ENCODE measurements at regions not wholly inside any gene's neighbourhood (a gene's known extent, or its start where the extent isn't known, plus 50 kb on each side); places are given as distances from the start of the nearest gene placed in this dataset.

DNA sequence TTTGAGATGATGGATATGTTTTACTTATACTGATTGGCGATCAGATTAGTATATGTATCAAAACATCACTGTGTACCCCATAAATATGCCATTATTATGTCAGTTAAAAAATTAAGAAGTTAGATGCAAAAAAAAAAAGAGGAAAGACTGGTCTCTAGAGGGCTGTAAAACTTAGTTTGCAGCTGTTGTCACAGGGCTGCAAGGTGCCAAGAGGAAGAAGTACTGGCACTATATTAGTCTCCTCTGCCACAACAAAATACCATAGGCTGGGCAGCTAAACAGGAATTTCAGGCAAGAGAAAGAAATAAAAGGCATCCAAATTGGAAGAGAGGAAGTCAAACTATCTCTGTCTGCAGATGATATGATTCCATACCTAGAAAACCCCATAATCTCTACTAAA is 177.8 kb upstream of the PLPP4 start:
- H3K27ac ChIP-seq (ENCODE audit: low read length) = no peak overlapping the region
- Mint-ChIP-seq H3K4me3 (no peak overlapping the region), H3K4me1 (no peaks in the 10 kb centered on the region), H3K9me3 (peaks cover 0 to 12% (median 0%) of the 10 kb centered on the region in 3 donors), H3K27ac (no peak overlapping the region), H3K36me3 (no peaks in the 10 kb centered on the region), H3K27me3 (peaks cover 5 to 14% of the 10 kb centered on the region in 2 donors)
- ChIA-PET POLR2A (no interaction called here), CTCF (no interaction called here)
- H3K27me3 ChIP-seq (replicated peaks in 1 of 2; ENCODE audit: control insufficient read depth in 2 of 2, extremely low read depth in 1 of 2, insufficient read depth in 2 of 2, low read length in 1 of 2) = no peaks in the 10 kb centered on the region
- no CpG with 5 or more reads among the region's 1 CpG for WGBS (ENCODE audit: insufficient coverage)
- no peaks in the 10 kb centered on the region for H3K9me3 ChIP-seq
- H3K36me3 ChIP-seq (ENCODE audit: control insufficient read depth in 2 of 2, extremely low read depth in 1 of 2, insufficient read depth in 1 of 2, low read length in 1 of 2) = no peaks in the 10 kb centered on the region
- DNase-seq (no peak), ATAC-seq (replicated peaks in 1 of 4) (no peak)
- no peaks in the 10 kb centered on the region for H3K4me1 ChIP-seq (ENCODE audit: control insufficient read depth in 1 of 2, extremely low read depth in 1 of 2, insufficient read depth in 2 of 2, low read length in 2 of 2)
- no peak overlapping the region for H3K4me3 ChIP-seq (ENCODE audit: control insufficient read depth in 1 of 2, extremely low read depth in 1 of 2, low read length in 1 of 2)

DNA sequence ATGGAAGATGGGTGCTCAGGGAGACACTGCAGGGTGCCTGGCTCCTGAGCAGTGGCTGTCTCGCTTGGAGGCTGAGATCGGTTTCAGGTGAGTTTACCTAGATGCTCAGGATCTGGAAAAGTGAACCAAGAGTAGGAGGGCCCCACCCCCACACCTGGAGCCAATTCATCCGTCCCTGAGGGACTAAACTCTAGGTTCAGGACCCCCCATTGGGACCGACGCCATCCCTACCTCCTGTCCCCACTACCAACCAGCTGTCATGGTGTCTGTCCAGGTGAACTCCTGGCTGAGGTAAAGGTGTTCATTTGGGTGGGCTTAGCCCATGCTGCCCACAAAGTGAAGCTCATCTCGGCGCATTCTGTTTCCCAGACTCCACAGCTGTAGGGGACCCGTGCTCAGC is 174.6 kb upstream of the PLPP4 start:
- WGBS (ENCODE audit: insufficient coverage) = 80% methylated on average over 2 of the region's 8 CpGs
- no peak for DNase-seq
- Histone ChIP-seq H3K4me1 (ENCODE audit: control insufficient read depth in 1 of 2, extremely low read depth in 1 of 2, insufficient read depth in 2 of 2, low read length in 2 of 2) (no peaks in the 10 kb centered on the region), H3K27ac (ENCODE audit: low read length) (no peak overlapping the region), H3K4me3 (ENCODE audit: control insufficient read depth in 1 of 2, extremely low read depth in 1 of 2, low read length in 1 of 2) (no peak overlapping the region), H3K36me3 (ENCODE audit: control insufficient read depth in 2 of 2, extremely low read depth in 1 of 2, insufficient read depth in 1 of 2, low read length in 1 of 2) (no peaks in the 10 kb centered on the region), H3K9me3 (no peaks in the 10 kb centered on the region), H3K27me3 (replicated peaks in 1 of 2; ENCODE audit: control insufficient read depth in 2 of 2, extremely low read depth in 1 of 2, insufficient read depth in 2 of 2, low read length in 1 of 2) (peaks cover 0 to 1% of the 10 kb centered on the region in 2 experiments)
- H3K4me1 Mint-ChIP-seq = no peaks in the 10 kb centered on the region
- POLR2A ChIA-PET = no interaction called here
- no peak overlapping the region for H3K27ac Mint-ChIP-seq
- H3K36me3 Mint-ChIP-seq = no peaks in the 10 kb centered on the region
- CTCF ChIA-PET = no interaction called here
- peaks cover 0 to 3% (median 0%) of the 10 kb centered on the region in 3 donors for H3K9me3 Mint-ChIP-seq
- H3K27me3 Mint-ChIP-seq = peaks cover 0 to 3% of the 10 kb centered on the region in 2 donors
- no peak for ATAC-seq (replicated peaks in 1 of 4)
- no peak overlapping the region for H3K4me3 Mint-ChIP-seq

DNA sequence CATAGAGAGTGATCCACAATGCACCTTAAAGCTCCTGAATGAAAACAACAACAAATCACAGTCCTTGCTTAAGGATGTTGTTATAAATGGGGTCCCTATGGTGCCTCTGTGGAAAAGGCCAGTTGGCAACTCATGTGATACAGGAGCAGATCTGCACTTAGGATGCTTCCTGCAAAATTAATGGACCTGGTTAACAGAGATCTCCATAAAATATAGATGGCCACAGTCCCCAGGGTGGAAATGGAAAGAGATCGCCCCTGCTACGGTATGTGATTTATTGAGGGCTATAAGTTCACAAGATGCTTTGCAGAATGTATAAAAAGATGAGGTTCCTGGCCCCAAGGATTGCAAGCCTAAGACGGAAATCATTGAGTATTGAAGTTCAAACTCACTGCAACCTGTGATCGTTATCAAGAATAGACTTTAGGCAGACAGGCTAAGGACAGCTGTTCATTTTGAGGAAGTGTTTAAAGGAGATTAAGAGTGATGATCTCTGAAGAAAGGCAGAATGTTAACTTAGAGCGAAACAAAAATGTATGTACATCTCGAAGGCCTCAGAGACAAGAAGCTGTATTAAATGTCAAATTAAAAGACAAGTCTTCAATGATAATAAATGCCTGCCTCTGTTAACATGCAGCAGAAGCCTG is 174.1 kb upstream of the PLPP4 start:
- Histone ChIP-seq H3K27me3 (replicated peaks in 1 of 2; ENCODE audit: control insufficient read depth in 2 of 2, extremely low read depth in 1 of 2, insufficient read depth in 2 of 2, low read length in 1 of 2) (peaks cover 0 to 3% of the 10 kb centered on the region in 2 experiments), H3K9me3 (no peaks in the 10 kb centered on the region), H3K4me1 (ENCODE audit: control insufficient read depth in 1 of 2, extremely low read depth in 1 of 2, insufficient read depth in 2 of 2, low read length in 2 of 2) (no peaks in the 10 kb centered on the region), H3K27ac (ENCODE audit: low read length) (no peak overlapping the region), H3K36me3 (ENCODE audit: control insufficient read depth in 2 of 2, extremely low read depth in 1 of 2, insufficient read depth in 1 of 2, low read length in 1 of 2) (no peaks in the 10 kb centered on the region), H3K4me3 (ENCODE audit: control insufficient read depth in 1 of 2, extremely low read depth in 1 of 2, low read length in 1 of 2) (no peak overlapping the region)
- POLR2A ChIA-PET = no interaction called here
- Mint-ChIP-seq H3K4me1 (no peaks in the 10 kb centered on the region), H3K27me3 (peaks cover 0 to 3% of the 10 kb centered on the region in 2 donors), H3K4me3 (no peak overlapping the region), H3K36me3 (no peaks in the 10 kb centered on the region), H3K27ac (no peak overlapping the region), H3K9me3 (peaks cover 0 to 3% (median 0%) of the 10 kb centered on the region in 3 donors)
- ATAC-seq (replicated peaks in 1 of 4) = no peak
- no peak for DNase-seq
- CTCF ChIA-PET = no interaction called here
- 71% methylated on average over 4 of the region's 6 CpGs for WGBS (ENCODE audit: insufficient coverage)

DNA sequence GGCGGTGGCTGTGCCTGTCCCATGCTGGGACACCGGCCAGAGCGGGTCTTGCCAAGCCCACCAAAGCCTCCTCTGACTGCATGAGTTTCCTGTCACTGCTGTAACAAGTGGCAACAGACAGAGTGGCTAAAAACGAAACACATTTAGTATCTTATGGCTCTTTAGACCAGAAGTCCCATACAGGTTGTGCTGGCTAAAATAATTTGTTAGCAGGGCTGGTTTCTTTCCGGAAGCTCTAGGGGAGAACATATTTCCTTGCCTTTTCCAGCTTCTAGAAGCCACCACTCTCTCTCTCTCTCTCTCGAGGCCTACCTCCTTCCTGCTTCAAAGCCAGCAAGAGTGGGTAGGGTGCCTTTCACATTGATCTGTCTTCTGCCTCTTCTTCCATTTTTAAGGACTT is 171.6 kb upstream of the PLPP4 start:
- Histone ChIP-seq H3K4me3 (ENCODE audit: control insufficient read depth in 1 of 2, extremely low read depth in 1 of 2, low read length in 1 of 2) (no peak overlapping the region), H3K4me1 (ENCODE audit: control insufficient read depth in 1 of 2, extremely low read depth in 1 of 2, insufficient read depth in 2 of 2, low read length in 2 of 2) (no peaks in the 10 kb centered on the region), H3K9me3 (no peaks in the 10 kb centered on the region), H3K36me3 (ENCODE audit: control insufficient read depth in 2 of 2, extremely low read depth in 1 of 2, insufficient read depth in 1 of 2, low read length in 1 of 2) (no peaks in the 10 kb centered on the region), H3K27ac (ENCODE audit: low read length) (no peak overlapping the region), H3K27me3 (replicated peaks in 1 of 2; ENCODE audit: control insufficient read depth in 2 of 2, extremely low read depth in 1 of 2, insufficient read depth in 2 of 2, low read length in 1 of 2) (peaks cover 0 to 3% of the 10 kb centered on the region in 2 experiments)
- H3K4me3 Mint-ChIP-seq = no peak overlapping the region
- peaks cover 0 to 4% (median 0%) of the 10 kb centered on the region in 3 donors for H3K4me1 Mint-ChIP-seq
- ATAC-seq (replicated peaks in 1 of 4) (no peak), DNase-seq (no peak)
- POLR2A ChIA-PET = no interaction called here
- no peak overlapping the region for H3K27ac Mint-ChIP-seq
- 81% methylated on average over 3 of the region's 6 CpGs for WGBS (ENCODE audit: insufficient coverage)
- H3K9me3 Mint-ChIP-seq = peaks cover 0 to 3% (median 0%) of the 10 kb centered on the region in 3 donors
- peaks cover 0 to 11% of the 10 kb centered on the region in 2 donors for H3K27me3 Mint-ChIP-seq
- CTCF ChIA-PET = no interaction called here
- no peaks in the 10 kb centered on the region for H3K36me3 Mint-ChIP-seq

DNA sequence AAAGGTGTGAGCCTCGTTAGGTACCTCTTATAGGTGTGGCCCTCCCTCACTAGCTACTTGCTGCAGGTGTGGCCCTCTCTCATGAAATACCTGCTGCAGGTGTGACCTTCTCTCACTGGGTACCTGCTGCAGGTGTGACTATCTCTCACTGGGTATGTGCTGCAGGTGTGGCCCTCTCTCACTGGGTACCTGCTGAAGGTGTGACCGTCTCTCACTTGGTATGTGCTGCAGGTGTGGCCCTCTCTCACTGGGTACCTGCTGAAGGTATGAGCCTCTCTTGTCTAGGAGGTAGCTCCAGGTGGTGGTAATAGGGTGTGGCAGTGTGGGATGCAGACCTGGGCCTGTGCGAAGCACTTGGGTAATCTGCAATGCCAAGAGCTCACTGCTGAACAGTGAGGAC is 170.7 kb upstream of the PLPP4 start:
- Histone ChIP-seq H3K27me3 (replicated peaks in 1 of 2; ENCODE audit: control insufficient read depth in 2 of 2, extremely low read depth in 1 of 2, insufficient read depth in 2 of 2, low read length in 1 of 2) (peaks cover 0 to 3% of the 10 kb centered on the region in 2 experiments), H3K4me1 (ENCODE audit: control insufficient read depth in 1 of 2, extremely low read depth in 1 of 2, insufficient read depth in 2 of 2, low read length in 2 of 2) (no peaks in the 10 kb centered on the region), H3K9me3 (no peaks in the 10 kb centered on the region), H3K36me3 (ENCODE audit: control insufficient read depth in 2 of 2, extremely low read depth in 1 of 2, insufficient read depth in 1 of 2, low read length in 1 of 2) (no peaks in the 10 kb centered on the region), H3K27ac (ENCODE audit: low read length) (no peak overlapping the region), H3K4me3 (ENCODE audit: control insufficient read depth in 1 of 2, extremely low read depth in 1 of 2, low read length in 1 of 2) (no peak overlapping the region)
- ChIA-PET POLR2A (no interaction called here), CTCF (no interaction called here)
- H3K27ac Mint-ChIP-seq = no peak overlapping the region
- ATAC-seq (replicated peaks in 1 of 4) (no peak), DNase-seq (no peak)
- peaks cover 0 to 1% (median 0%) of the 10 kb centered on the region in 3 donors for H3K9me3 Mint-ChIP-seq
- no peak overlapping the region for H3K4me3 Mint-ChIP-seq
- H3K36me3 Mint-ChIP-seq = no peaks in the 10 kb centered on the region
- H3K4me1 Mint-ChIP-seq = peaks cover 0 to 4% (median 0%) of the 10 kb centered on the region in 3 donors
- peaks cover 0 to 20% of the 10 kb centered on the region in 2 donors for H3K27me3 Mint-ChIP-seq
- WGBS (ENCODE audit: insufficient coverage) = 75% methylated on average over 2 of the region's 3 CpGs

DNA sequence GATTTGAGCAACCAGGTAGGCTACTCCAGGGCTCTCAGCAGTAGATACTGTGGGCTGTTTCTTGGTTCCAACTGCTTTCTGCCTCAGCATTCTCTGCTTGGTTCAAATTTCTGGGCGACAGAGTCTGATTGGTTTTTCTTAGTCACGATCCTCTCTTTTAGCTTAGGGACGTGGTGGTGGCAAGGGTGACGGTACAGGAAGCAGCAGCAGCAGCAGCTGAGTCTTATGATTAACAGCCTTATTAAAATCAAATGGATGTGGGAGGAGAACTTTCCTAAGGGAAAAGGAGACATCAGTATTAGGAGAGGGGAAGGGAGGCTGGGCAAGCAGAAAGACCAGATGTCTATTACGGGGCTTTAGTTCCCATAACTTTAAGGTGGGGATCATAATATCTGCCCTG is 156.5 kb upstream of the PLPP4 start:
- no peaks in the 10 kb centered on the region for H3K27me3 ChIP-seq (replicated peaks in 1 of 2; ENCODE audit: control insufficient read depth in 2 of 2, extremely low read depth in 1 of 2, insufficient read depth in 2 of 2, low read length in 1 of 2)
- Mint-ChIP-seq H3K36me3 (no peaks in the 10 kb centered on the region), H3K27ac (no peak overlapping the region), H3K9me3 (peaks cover 0 to 6% (median 0%) of the 10 kb centered on the region in 3 donors), H3K27me3 (peaks cover 6 to 24% of the 10 kb centered on the region in 2 donors), H3K4me3 (no peak overlapping the region), H3K4me1 (no peaks in the 10 kb centered on the region)
- POLR2A ChIA-PET = no interaction called here
- no peaks in the 10 kb centered on the region for H3K36me3 ChIP-seq (ENCODE audit: control insufficient read depth in 2 of 2, extremely low read depth in 1 of 2, insufficient read depth in 1 of 2, low read length in 1 of 2)
- no peak for DNase-seq
- H3K27ac ChIP-seq (ENCODE audit: low read length) = no peak overlapping the region
- 60% methylated on average over 1 of the region's 5 CpGs for WGBS (ENCODE audit: insufficient coverage)
- no peaks in the 10 kb centered on the region for H3K4me1 ChIP-seq (ENCODE audit: control insufficient read depth in 1 of 2, extremely low read depth in 1 of 2, insufficient read depth in 2 of 2, low read length in 2 of 2)
- H3K9me3 ChIP-seq = no peaks in the 10 kb centered on the region
- CTCF ChIA-PET = no interaction called here
- H3K4me3 ChIP-seq (ENCODE audit: control insufficient read depth in 1 of 2, extremely low read depth in 1 of 2, low read length in 1 of 2) = no peak overlapping the region
- ATAC-seq (replicated peaks in 1 of 4) = no peak

DNA sequence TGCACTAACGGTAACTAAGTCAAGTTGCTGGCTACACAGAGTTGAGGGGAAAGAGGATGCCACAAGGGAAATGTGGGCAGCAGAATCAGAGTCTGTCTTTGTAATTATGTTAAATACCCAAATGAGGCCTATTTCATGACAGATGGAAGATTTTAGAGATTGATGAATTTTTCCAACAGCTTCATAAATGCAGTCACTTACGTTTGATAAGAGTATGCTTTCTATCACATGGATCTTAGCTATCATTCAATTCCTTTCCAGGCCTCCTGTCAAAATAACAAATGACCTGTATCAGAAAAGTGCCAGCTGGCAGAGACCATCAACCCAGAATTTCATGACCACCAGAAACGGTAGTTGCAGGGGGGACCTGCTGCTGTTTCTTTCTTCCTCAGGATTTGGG is 148.4 kb upstream of the PLPP4 start:
- Mint-ChIP-seq H3K4me3 (no peak overlapping the region), H3K36me3 (no peaks in the 10 kb centered on the region), H3K27me3 (peaks cover 3 to 5% of the 10 kb centered on the region in 2 donors), H3K9me3 (no peaks in the 10 kb centered on the region), H3K27ac (no peak overlapping the region), H3K4me1 (no peaks in the 10 kb centered on the region)
- H3K4me1 ChIP-seq (ENCODE audit: control insufficient read depth in 1 of 2, extremely low read depth in 1 of 2, insufficient read depth in 2 of 2, low read length in 2 of 2) = no peaks in the 10 kb centered on the region
- POLR2A ChIA-PET = no interaction called here
- H3K36me3 ChIP-seq (ENCODE audit: control insufficient read depth in 2 of 2, extremely low read depth in 1 of 2, insufficient read depth in 1 of 2, low read length in 1 of 2) = no peaks in the 10 kb centered on the region
- H3K27me3 ChIP-seq (replicated peaks in 1 of 2; ENCODE audit: control insufficient read depth in 2 of 2, extremely low read depth in 1 of 2, insufficient read depth in 2 of 2, low read length in 1 of 2) = no peaks in the 10 kb centered on the region
- no peak for ATAC-seq (replicated peaks in 1 of 4)
- CTCF ChIA-PET = no interaction called here
- 88% methylated on average over 1 of the region's 3 CpGs for WGBS (ENCODE audit: insufficient coverage)
- no peak for DNase-seq
- H3K4me3 ChIP-seq (ENCODE audit: control insufficient read depth in 1 of 2, extremely low read depth in 1 of 2, low read length in 1 of 2) = no peak overlapping the region
- no peak overlapping the region for H3K27ac ChIP-seq (ENCODE audit: low read length)
- no peaks in the 10 kb centered on the region for H3K9me3 ChIP-seq
